Spleen (tissue), 11 donors: ENCODE measurements at regions not wholly inside any gene's neighbourhood (a gene's known extent, or its start where the extent isn't known, plus 50 kb on each side); places are given as distances from the start of the nearest gene placed in this dataset.

Experiments
- DNase-seq: peaks from one replicate; pipeline ENCODE4 v3.0.0-alpha.2; 2020
- H3K27ac ChIP-seq, 8 donors: fragments of 200-600 bp; sonication (generic) in 7 of 8; 1 replicate in 4 of 8; 2 replicates in 4 of 8; pipeline versions ENCODE4 v1.5.0 to v1.8.0; 2016 to 2021; ENCODE audit warnings: inconsistent platforms in 4 of 8, mild to moderate bottlenecking in 4 of 8, moderate library complexity in 1 of 8
- H3K27me3 ChIP-seq, 7 donors: fragments of 200-600 bp; sonication (generic) in 6 of 7; replicated peaks in 1 of 7; 1 replicate in 4 of 7; 2 replicates in 3 of 7; pipeline versions ENCODE4 v1.5.0 to v1.8.0; 2016 to 2021; ENCODE audit warnings: inconsistent platforms in 3 of 7, mild to moderate bottlenecking in 1 of 7
- H3K36me3 ChIP-seq, 6 donors: fragments of 200-600 bp; sonication (generic) in 5 of 6; 1 replicate in 4 of 6; 2 replicates in 2 of 6; pipeline versions ENCODE4 v1.5.0 to v1.8.0; 2016 to 2021; ENCODE audit warnings: inconsistent platforms in 2 of 6
- H3K4me1 ChIP-seq, 6 donors: fragments of 200-600 bp; sonication (generic) in 5 of 6; 1 replicate in 3 of 6; 2 replicates in 3 of 6; pipeline versions ENCODE4 v1.5.0 to v1.8.0; 2016 to 2021; ENCODE audit warnings: inconsistent platforms in 3 of 6
- H3K4me3 ChIP-seq, 8 donors: fragments of 200-600 bp; sonication (generic) in 7 of 8; 1 replicate in 4 of 8; 2 replicates in 4 of 8; pipeline versions ENCODE4 v1.5.0 to v1.8.0; 2016 to 2021; ENCODE audit warnings: inconsistent platforms in 4 of 8, mild to moderate bottlenecking in 4 of 8, moderate library complexity in 2 of 8
- H3K9me3 ChIP-seq, 8 donors: fragments of 200-600 bp; sonication (generic) in 7 of 8; 1 replicate in 4 of 8; 2 replicates in 4 of 8; pipeline versions ENCODE4 v1.5.0 to v1.8.0; 2016 to 2021; ENCODE audit warnings: inconsistent platforms in 4 of 8
- CTCF ChIP-seq, 11 experiments: fragments of 200-600 bp in 7 of 11; fragments of 450-650 bp in 4 of 11; sonication (generic) in 4 of 11; IDR thresholded peaks in 8 of 11; conservative IDR thresholded peaks in 3 of 11; 1 replicate in 7 of 11; 2 replicates in 4 of 11; pipeline versions ENCODE4 v1.4.0 to v1.8.0; 2016 to 2021; ENCODE audit warnings: antibody characterized with exemption in 11 of 11, inconsistent platforms in 4 of 11, mild to moderate bottlenecking in 1 of 11
- POLR2A ChIP-seq, 3 donors: fragments of 450-650 bp; IDR thresholded peaks; one replicate each; pipeline ENCODE4 v1.5.1; 2017; ENCODE audit warnings: antibody characterized with exemption in 3 of 3, mild to moderate bottlenecking in 1 of 3
- POLR2AphosphoS5 ChIP-seq, 3 donors: sonication (generic); formaldehyde crosslinking; IDR thresholded peaks; one replicate each; pipeline ENCODE4 v1.5.1; 2017; ENCODE audit warnings: antibody characterized with exemption in 3 of 3
- WGBS, 5 donors: extraction: QIAGEN DNeasy Blood & Tissue Kit in 3 of 5; methylation state at CpG; one replicate each; pipeline versions ENCODE4 v1.1.5 to v1.1.7; 2013 to 2018; 5-methylcytosine and 5-hydroxymethylcytosine counted together
- intact Hi-C: fragments of 100-400 bp; cut with DNase I; formaldehyde crosslinking; loops from one replicate; pipeline ENCODE4 v1.15.0; 2023; ENCODE audit warnings: low total_unique reads
- donor health status: healthy with polysubstance abuse.
- donor health status: DM: no; HTN: no; CAD: no; lungs with moderate emphysema.
- donor health status: DM: no; HTN: no; CAD: no.
- donor health status: Bipolar disorder and iron deficiency.
- donor health status: healthy.
- donor health status: DM: no; HTN: no; CAD: no.
- donor health status: DM: yes; HTN: yes; CAD: no.

DNA sequence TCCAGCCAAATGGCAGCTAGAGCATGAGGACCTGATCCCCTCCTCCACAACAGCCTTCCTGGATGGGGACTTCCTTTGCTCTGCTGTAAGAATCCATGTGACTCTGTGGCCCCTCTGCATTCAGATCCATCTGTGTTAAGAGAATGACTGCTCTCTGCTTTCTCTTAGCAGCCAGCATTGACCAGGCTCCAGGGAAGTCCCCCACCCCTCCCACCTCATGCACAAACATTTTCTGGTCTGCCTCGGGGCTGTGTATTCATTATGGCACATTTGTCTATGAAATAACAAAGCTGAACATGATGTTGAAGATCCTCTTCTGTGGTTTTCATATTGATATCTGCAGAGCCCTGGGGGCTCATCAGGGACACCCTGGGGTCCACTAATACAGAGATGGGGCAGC, 201.7 kb downstream of the NUAK1 start:
- H3K27ac ChIP-seq = no peak overlapping the region
- intact Hi-C loops = no loop called here
- no peaks in the 10 kb centered on the region for H3K4me1 ChIP-seq
- no peak for DNase-seq
- TF ChIP-seq CTCF (IDR thresholded peaks at IDR 0.05 in 8 of 11, conservative IDR thresholded peaks at IDR 0.05 in 3 of 11) (no peak), POLR2AphosphoS5 (IDR thresholded peaks at IDR 0.05) (no peak), POLR2A (IDR thresholded peaks at IDR 0.05) (no peak)
- H3K36me3 ChIP-seq = no peaks in the 10 kb centered on the region
- H3K9me3 ChIP-seq = no peaks in the 10 kb centered on the region
- no peak overlapping the region for H3K4me3 ChIP-seq
- 57 to 74% (median 67%) methylated on average over 1 of the region's 1 CpG for WGBS, 5 donors
- peaks cover 0 to 29% (median 0%) of the 10 kb centered on the region in 7 donors for H3K27me3 ChIP-seq

DNA sequence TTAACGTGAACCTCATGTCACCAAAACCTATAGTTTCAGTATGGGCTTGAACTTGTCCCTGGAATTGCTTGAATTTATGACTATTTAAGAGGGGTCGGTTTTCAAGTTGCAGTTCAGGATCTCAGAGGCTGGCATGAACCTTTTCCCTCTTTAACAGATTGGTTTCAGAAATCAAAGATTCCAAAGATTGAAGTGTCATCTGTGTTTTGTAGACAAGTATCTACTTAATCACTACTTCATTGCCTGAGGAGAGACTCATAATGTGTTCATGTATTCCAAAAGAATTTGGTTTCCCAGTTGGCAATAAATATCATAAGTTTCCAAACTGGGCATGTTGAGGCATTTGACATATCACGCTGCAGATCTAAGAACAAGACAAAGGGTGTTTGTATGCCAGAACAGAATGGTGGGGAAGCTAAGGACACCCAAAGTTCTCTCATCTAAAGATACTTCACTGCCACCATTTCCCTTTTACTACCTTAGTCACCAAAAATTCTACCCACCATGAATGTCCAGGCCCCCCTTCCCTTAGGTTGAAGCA, 199.5 kb downstream of the NUAK1 start:
- 69 to 92% (median 90%) methylated on average over 3 of the region's 3 CpGs for WGBS, 5 donors
- Histone ChIP-seq H3K4me3 (no peak overlapping the region), H3K27ac (no peak overlapping the region), H3K9me3 (peaks cover 0 to 7% (median 0%) of the 10 kb centered on the region in 8 donors), H3K27me3 (peaks cover 0 to 23% (median 0%) of the 10 kb centered on the region in 7 donors), H3K36me3 (no peaks in the 10 kb centered on the region), H3K4me1 (no peaks in the 10 kb centered on the region)
- TF ChIP-seq POLR2AphosphoS5 (IDR thresholded peaks at IDR 0.05) = no peak
- no peak for TF ChIP-seq POLR2A (IDR thresholded peaks at IDR 0.05)
- TF ChIP-seq CTCF (IDR thresholded peaks at IDR 0.05 in 8 of 11, conservative IDR thresholded peaks at IDR 0.05 in 3 of 11) = no peak
- intact Hi-C loops = no loop called here
- DNase-seq = no peak

GRCh38 chr12:105942281-105942680, 196.5 kb downstream of the NUAK1 start:
- WGBS, 5 donors = 83 to 93% (median 85%) methylated on average over 1 of the region's 1 CpG
- no peak for DNase-seq
- intact Hi-C loops = no loop called here
- H3K27ac ChIP-seq = no peak overlapping the region
- peaks cover 0 to 8% (median 0%) of the 10 kb centered on the region in 7 donors for H3K27me3 ChIP-seq
- TF ChIP-seq CTCF (IDR thresholded peaks at IDR 0.05 in 8 of 11, conservative IDR thresholded peaks at IDR 0.05 in 3 of 11) (no peak), POLR2A (IDR thresholded peaks at IDR 0.05) (no peak), POLR2AphosphoS5 (IDR thresholded peaks at IDR 0.05) (no peak)
- no peaks in the 10 kb centered on the region for H3K4me1 ChIP-seq
- H3K9me3 ChIP-seq = peaks cover 0 to 7% (median 0%) of the 10 kb centered on the region in 8 donors
- no peak overlapping the region for H3K4me3 ChIP-seq
- no peaks in the 10 kb centered on the region for H3K36me3 ChIP-seq

- Histone ChIP-seq H3K4me1 (no peaks in the 10 kb centered on the region), H3K36me3 (no peaks in the 10 kb centered on the region), H3K27me3 (peaks cover 0 to 6% (median 0%) of the 10 kb centered on the region in 7 donors), H3K9me3 (peaks cover 0 to 7% (median 0%) of the 10 kb centered on the region in 8 donors), H3K4me3 (no peak overlapping the region), H3K27ac (no peak overlapping the region)
- DNase-seq = no peak
- TF ChIP-seq CTCF (IDR thresholded peaks at IDR 0.05 in 8 of 11, conservative IDR thresholded peaks at IDR 0.05 in 3 of 11) (no peak), POLR2A (IDR thresholded peaks at IDR 0.05) (no peak), POLR2AphosphoS5 (IDR thresholded peaks at IDR 0.05) (no peak)
- 91 to 100% (median 94%) methylated on average over 1 of the region's 1 CpG for WGBS, 5 donors
- intact Hi-C loops = no loop called here
Observed at GRCh38 chr12:105943525-105943924, 195.2 kb downstream of the NUAK1 start.
